ENCODE measurements at regions not wholly inside any gene's neighbourhood (a gene's known extent, or its start where the extent isn't known, plus 50 kb on each side); places are given as distances from the start of the nearest gene placed in this dataset.

DNA sequence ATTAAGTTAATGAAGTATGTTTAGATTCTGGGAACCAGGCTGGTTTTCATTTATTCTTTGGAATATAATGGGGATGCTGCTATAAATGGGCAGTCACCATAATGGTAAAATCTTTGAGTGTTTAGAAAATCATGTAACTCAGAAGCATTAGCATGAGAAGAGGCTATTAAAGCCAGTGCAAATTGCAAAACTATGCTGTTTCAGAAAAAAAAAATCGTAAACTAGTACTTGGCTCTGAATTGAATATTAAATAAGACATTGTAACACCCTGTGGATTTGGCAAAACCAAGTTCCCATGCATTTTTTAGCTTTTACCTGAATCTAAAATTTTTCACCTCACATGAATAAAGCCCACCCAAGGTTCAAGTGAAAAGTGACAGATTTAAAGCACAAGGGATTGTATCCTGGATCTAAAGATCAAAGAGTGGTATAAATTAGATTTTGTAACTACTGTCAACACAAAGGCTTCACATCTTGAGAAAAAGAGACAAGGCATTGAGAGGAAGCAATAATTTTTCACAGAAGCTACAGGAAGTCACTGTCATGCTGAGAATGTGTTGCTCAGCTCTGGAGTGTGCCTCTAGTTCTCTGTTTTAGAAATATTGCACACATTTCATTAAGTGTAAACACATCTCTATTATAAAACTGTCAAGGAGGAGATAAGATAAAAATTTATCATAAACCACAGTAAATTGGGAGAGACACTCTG is 142.2 kb downstream of the ABCA8 start:
- DNase-seq (ENCODE audit: low spot score) = no peak

DNA sequence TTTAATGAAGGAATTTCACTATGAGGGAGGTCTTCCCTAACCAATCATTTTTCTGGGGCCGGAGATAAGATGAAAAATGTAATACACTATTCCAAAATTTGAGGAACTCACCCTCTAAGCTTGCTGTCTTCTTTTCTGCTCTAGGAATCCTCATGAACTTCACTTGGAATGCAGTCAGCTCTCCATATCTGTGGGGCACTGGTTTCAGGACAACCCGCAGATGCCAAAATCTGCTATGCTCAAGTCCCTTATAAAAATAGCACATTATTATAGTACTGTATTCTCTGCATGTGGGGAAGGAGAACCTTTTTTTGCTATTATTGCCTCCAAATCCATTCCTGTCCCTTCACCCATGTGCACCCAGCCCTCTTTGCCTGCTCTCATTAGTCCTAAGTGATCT is 146.0 kb downstream of the ABCA8 start:
- DNase-seq (ENCODE audit: low spot score) = no peak

GRCh38 chr17:68807998-68808772 is 147.0 kb downstream of the ABCA8 start:
- no peak for DNase-seq (ENCODE audit: low spot score)

GRCh38 chr17:68805609-68806008 is 149.6 kb downstream of the ABCA8 start:
- DNase-seq (ENCODE audit: low spot score) = no peak

DNA sequence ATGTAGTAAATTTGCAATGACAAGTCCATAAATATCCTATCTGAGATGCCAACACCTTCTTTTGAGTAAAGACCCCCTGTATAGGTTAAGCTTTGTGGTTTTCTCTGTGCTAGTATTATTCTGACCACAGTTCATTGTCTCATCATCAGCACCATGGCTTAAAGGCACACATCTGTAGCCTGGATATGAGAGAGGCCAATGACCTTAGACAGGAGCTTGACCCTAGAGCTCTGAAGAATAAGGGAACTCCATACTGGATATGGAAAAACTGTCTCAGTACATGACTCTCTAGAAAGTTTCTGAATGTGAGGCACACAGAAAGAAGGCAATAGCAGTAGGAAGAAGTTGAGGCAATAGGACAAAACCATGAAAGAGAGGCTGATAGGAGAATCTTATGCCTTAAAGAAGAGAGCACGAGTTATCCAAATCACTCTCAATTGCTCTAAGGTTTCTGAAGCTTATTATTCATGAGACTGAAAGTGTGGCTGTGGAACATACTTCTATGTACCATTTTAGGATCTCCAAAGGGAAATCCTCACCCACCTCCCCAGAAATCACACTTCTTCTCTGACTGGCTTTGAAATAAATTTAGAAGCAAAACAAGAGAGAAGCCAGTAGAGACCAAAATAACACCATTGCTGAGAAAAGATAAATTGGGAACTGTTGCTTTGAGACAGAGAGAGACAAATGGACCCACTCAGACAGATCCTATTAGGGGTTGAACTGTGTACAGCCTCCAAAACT is 150.2 kb downstream of the ABCA8 start:
- no peak for DNase-seq (ENCODE audit: low spot score)

DNA sequence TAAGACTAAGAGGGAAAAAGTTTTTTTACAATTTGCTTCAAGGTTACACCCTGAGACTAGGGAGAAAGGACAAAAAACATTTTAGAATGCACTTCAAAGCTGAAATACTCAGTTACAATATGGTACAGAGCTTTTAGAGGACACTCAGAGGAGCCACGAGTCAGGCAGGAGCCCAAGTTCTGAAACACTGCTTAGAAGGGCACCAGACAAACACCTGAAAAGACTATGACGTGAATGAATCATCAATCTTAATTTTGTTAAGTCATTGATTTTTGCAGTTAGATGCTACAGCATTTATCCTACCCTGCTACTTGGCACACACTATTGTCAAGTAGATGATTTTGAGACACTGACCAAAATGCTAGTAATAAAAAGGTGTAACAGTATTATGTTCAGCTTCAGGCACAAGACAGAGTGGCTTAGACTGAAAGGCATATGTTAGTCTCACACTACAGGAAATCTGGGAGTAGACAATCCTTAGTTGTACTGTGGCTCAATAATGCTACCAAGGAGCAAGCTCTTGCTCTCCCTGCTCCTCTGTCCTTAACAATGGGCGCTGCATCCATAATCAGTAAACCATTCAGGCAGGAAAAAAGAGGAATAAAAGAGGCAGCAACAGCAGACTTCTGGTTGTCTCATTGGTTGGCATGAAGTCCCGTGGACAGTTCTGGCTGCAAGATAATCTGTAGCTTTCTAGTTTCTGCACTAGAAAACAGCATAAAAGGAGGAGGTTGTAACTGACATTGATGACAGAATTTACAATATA is 151.8 kb downstream of the ABCA8 start:
- DNase-seq (ENCODE audit: low spot score) = no peak

- DNase-seq (ENCODE audit: low spot score) = no peak
These were observed 153.6 kb downstream of the ABCA8 start for GRCh38 chr17:68801335-68802247.

- no peak for DNase-seq (ENCODE audit: low spot score)
These were observed 154.4 kb downstream of the ABCA8 start for GRCh38 chr17:68800751-68801150.

GRCh38 chr17:68794636-68795434 is 160.4 kb downstream of the ABCA8 start:
- peak; percentile 95 for DNase-seq (ENCODE audit: low spot score)

- no peak for DNase-seq (ENCODE audit: low spot score)
These were observed 162.3 kb downstream of the ABCA8 start for GRCh38 chr17:68792873-68793272.

DNA sequence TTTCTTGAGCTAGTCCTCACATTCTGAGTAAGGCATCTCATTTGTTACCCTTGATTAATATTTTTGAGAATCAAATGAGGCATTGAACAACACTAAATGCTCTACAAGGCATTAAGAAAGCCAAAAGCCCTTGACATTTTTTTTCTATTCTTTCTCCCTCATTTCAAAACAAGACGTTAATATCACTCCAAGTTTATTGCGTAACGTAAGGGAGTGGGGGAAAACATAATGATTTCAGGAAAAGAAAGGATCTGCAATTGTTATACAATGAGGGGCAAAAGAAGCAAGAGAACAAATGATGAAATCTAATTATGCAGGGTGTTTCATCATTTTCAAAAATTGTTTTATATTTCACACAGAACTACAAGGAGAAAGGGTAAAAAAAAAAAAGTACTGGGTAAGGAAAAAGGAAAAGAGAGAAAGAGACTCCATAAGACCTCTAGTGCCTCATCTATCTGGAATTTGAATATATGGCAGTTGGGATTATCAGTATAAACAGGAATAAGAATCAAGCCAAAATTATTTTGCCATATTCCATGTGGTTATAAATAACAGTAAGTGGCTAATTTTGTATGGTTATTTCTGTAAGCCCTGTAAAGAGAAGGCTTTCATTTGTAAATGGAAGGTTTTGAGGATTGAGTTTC is 163.0 kb downstream of the ABCA8 start:
- DNase-seq (ENCODE audit: low spot score) = no peak

GRCh38 chr17:68790931-68791330 is 164.3 kb downstream of the ABCA8 start:
- no peak for DNase-seq (ENCODE audit: low spot score)

DNA sequence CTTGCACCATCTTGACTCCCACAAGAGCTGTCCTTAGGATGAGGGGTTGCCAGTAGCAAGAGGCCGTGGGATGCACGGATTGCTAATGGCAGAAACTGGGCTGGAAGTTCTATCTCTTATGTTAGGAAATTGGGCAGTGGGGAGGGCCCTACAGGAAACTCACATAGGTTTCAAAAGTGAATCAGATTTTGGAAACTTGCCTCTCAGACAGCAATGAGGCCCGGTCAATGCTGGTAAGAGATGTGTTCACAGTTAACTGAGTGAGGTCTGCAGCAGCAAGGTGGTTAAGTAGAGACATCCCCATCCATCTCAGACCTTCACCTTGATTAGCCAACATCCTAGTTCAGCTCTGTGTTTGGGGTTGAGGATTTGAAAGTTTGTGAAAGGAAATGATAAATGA is 164.7 kb downstream of the ABCA8 start:
- no peak for DNase-seq (ENCODE audit: low spot score)

- no peak for DNase-seq (ENCODE audit: low spot score)
These were observed 165.8 kb downstream of the ABCA8 start for GRCh38 chr17:68789203-68789962.

DNA sequence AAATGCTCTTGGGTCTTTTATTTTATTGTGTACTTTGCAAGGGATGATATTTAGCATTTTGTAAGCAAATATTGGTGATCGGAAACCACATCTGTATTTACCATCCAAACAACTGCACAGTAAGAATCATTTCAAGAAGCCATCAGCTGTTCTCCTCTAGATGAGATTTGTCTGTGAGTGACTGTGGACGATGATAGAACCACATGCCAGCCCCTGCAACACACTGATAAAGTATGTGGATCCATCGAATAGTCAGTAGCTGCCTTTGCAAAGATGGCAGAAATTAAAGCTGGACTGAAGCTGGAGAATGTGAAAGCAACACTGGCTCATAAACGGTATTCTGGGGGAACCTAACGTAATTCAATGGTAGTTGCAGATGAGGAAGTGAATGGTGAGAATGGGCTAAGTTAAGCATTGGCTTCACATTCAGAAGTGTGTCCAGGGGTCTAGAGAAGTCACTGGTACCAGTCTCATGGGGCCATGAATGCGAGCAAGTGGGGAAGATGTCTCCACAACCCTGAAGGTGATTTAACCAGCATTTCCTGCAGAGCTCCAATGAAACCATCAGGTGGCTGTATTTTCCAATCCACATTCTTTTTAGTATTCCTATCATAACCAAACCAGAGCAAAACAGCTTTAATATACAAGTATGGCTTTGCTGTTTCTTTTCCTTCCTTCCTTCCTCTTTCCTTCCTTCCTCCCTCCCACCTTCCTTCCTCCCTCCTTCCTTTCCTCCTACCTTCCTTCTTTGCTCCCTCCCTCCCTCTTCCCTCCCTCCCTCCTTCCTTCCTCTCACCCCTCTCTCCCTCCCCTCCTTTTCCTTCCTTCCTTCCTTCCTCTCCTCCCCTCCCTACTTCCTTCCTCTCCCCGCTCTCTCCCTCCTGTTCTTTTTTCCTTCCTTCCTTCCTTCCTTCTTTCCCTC is 169.4 kb downstream of the ABCA8 start:
- DNase-seq (ENCODE audit: low spot score) = no peak

- no peak for DNase-seq (ENCODE audit: low spot score)
These were observed 170.8 kb downstream of the ABCA8 start for GRCh38 chr17:68784431-68784830.

- no peak for DNase-seq (ENCODE audit: low spot score)
These were observed 171.3 kb downstream of the ABCA8 start for GRCh38 chr17:68783861-68784260.

DNA sequence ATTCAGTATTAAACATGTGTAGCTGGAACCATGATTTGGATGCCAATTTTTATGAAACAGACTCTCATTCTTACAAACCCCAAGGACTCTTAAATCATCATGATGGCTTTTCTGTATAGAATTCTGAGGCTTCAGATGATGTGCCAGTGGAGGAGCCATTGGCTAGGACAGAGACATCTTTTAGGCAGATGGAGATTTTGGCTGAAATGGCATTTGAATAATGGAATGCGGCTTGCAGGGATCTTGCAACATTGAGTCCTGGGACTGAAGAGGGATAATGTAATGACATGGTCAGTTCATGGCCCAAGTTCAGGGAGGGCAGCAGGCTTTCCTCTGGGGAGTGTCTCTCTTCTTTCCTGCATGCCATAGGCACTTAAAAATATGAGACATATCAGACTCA is 172.4 kb downstream of the ABCA8 start:
- no peak for DNase-seq (ENCODE audit: low spot score)
